ENCODE measurements at regions not wholly inside any gene's neighbourhood (a gene's known extent, or its start where the extent isn't known, plus 50 kb on each side); places are given as distances from the start of the nearest gene placed in this dataset.

GRCh38 chr19:30172613-30173242 is 199.5 kb upstream of the ZNF536 start:
- no peak for DNase-seq

DNA sequence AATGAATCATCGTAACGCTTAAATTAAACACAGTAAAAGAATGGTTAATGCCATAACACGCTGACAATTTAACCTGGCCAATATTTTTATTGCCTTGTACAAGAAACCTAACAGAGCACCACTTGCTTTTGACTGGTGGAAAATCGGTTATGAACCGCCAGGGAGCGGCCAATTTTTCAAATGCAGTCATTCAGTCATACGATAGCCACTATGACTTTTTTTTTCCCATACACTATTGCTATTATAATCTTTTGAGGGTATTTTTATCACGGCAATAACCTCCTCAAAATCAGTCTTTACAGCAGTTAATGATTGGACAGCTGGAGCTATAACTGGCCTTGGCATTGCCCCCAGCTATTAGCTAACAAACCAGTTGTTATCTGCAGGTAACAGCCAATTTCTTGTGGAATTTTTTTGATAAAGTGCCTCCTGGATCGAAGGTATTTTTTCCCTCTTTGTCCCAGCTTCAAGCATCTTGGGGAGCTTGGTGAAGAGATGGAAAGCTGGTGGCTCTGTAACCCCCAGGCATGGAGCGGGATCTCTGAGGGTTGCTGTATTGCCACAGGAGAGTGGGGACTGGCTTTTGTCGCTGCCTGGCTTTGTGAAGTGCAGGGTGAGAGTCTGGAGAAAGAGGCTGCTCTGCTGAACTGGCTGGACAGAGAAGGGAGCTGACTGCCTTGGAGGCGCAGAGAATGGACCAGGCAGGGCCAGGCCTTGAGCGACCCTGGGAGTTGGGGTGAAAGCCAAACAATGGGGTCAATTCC is 198.4 kb upstream of the ZNF536 start:
- DNase-seq = no peak

DNA sequence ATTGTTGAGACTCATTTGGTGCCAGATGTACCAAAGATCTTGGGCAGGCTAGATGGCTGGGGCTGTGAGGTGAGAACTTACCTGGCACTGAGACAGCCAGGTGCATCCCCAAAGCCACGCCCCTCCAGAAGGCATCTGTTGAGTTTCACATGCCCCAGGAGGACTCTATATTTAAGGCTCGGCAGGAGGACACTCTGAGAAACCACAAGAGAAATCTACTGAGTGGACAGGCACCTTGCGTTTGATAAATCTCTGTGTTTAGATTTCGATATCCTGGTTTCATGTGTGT is 197.9 kb upstream of the ZNF536 start:
- no peak for DNase-seq

DNA sequence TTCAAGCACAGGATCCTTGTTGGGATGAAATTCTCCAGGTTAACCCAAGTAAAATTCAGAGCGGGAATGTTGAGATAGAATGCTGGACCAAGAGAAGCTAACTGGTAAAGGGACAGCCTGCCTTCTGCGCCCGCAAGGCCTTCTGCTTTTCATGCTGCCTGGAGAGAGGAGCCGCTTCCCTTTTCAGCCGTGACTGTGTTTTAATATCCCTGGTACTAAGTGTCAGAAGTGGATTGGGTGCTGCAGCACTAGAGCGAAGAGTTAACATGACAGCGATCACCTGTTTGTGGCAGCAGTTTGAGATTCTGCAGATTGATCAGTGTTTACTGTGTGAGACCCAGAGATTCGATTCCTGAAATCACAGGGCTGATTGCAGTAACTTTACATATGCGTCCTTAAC is 197.4 kb upstream of the ZNF536 start:
- no peak for DNase-seq

DNA sequence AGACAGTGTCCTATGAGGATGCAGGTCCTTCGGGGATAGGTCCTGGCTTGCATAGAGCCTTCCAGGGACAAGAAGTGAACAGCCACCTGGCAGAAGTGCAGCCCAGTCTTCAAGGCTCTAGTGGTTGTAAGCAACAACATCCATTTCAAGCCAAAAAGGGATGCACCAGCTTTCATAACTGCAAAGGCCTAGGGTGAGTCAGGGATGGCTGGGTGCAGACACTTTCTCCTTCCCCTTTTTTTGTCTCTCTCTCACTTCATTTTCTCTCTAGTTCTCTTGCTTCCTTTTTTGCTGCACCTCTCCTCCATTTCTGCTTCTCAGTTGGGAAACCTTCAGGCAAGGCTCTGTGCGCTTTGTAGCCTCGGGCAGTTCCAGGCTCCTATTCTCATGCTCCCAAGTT is 196.2 kb upstream of the ZNF536 start:
- no peak for DNase-seq

DNA sequence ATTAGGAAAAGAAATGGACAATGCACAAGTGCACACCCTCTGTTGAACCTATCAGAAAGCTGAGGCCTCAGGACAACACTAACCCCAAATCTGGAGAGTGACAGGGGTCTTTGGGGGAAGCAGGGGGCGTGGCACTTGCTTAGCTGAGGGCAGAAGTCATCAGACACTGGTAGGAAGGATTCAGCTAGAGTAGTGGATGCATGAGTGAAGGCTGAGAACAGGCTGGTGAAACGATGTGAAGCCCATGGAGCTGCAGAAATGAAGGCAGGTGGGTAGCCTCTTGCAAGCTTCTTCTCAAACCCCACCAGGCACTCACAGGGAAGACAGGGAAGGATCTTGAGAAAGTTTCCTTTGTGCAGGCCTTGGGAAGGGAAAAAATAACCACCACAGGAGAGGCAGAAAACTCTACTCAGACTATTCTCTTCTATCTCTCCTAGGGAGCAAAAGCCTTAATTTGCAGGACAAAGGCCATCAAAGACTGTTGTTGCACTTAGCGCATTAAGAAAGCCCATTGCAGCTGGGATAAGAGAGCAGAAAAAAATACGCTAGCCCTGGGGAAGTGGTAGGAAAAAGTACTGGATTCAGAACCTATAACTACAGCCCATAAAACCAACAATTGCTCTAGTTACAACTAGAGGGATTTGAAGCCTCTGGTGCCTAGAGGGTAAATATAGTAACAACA is 193.3 kb upstream of the ZNF536 start:
- DNase-seq = no peak

DNA sequence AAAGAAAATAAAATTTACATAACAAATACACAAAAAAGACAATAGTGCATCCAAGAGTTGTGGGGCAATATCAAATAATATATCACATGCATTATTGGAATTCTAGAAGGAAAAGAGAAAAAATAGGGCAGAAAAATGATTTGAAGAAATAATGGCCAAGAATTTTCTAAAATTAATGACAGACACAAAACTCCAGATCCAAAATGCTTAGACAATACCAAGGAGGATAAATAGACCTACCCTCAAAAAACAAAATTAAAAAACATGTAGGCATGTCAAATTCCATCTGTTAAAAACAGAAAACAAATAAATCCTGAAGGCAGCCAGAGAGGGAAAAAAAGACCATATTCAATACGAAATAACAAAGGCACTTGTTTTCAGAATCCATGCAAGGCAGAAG is 191.5 kb upstream of the ZNF536 start:
- DNase-seq = no peak

GRCh38 chr19:30183807-30184490 is 188.2 kb upstream of the ZNF536 start:
- DNase-seq = no peak

DNA sequence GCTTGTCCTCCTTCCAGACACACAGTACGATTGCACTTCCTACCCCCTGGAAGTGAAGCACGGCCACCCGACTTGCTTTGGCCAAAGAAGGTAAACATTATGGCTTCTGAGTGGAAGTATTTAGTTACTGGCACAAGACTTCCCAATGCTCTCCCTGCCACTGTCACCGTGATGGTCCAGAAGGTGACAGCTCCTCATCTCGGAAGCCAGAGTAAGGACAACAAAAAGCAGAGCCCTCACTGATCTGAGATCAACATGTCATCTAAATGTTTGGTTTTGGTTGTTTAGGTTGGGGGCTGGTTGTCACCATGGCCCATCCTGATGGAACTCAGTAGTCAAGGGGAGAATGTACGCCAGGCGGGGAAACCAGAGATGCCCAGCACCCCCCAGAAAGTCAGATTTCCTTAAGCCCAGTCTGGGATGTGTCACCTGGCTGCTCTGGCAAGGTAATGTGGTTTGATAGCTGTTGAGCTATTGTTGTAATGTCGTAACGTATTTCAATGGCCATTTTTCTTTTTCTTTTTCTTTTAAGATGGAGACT is 170.1 kb upstream of the ZNF536 start:
- no peak for DNase-seq

- no peak for DNase-seq
Measured at GRCh38 chr19:30204721-30205120, 167.5 kb upstream of the ZNF536 start.

- no peak for DNase-seq
Measured at GRCh38 chr19:30206187-30206586, 166.0 kb upstream of the ZNF536 start.

DNA sequence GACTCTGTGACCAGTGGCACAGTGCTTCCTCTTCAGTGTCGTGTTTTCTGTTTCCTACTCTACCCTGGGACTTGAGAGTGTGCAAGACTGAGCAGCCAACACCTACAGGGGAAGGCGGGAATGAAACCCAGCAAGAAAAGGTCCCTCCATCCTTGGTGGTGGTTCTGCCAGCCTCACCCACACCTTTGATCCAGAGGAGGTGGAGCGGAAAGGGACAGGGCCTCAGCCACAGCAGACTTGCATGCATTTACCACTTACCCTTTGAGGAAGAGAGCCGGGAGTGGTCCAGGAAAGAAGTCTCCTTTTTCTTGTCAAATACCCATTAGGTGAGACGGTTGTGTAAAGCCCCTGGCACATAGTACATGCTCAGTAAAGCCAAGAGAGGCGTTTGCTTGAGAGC is 164.8 kb upstream of the ZNF536 start:
- no peak for DNase-seq

GRCh38 chr19:30208436-30209060 is 163.6 kb upstream of the ZNF536 start:
- no peak for DNase-seq

GRCh38 chr19:30209617-30210600 is 162.3 kb upstream of the ZNF536 start:
- DNase-seq = no peak

DNA sequence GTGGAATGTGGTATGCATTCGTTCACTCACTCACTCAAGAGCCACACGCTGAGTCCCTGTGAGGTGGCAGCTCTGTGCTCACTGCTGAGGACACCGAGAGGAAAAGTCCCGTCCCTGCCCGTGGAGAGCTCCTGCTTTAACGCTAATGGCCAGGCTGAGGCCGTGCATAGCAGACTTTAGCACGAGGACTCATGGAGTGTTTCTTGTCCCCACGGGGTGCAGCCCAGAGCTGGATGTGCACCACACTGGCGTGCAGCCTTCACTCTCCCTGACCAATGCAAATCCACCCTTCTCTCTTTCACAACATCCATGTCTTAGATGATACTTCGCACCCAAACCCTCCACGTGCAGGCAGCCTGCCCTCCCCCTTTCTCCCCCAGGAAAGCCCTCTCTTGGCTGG is 159.6 kb upstream of the ZNF536 start:
- no peak for DNase-seq

DNA sequence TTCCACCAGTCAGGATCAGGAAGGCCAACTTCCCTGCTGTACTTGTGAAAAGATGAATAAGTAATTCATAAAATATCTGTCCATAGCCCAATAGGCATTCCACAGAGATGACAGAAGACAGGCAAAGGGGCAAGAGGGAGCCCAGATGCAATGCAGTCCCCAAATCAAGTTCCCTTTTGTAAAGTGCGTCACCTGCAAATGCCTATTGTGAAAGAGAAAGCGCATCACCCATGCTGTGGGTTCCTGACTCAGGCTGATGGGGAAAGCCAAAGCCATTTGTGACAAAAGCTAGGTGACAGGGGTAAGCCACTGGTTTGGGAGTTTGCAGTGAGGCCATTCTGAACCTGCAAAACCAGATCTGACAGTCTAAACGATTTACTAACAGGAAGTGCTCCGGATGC is 157.5 kb upstream of the ZNF536 start:
- DNase-seq = no peak

GRCh38 chr19:30215248-30215647 is 156.9 kb upstream of the ZNF536 start:
- DNase-seq = no peak

DNA sequence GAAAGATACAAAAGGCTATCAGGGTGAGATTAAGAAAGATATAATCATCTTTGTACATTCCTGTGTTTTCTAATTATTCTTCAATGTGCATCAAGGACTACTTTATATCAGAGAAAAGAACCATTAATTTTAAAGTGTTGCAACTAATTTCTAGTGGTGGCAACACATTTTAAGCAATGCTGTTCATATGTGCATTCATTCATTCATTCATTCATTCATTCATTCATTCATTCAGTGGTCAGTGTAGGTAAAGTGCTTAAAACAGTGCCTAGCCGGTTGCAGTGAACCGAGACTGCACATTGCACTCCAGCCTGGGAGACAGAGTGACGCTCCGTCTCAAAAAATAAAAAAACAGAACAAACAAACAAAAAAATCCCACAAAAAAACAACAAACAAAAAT is 155.7 kb upstream of the ZNF536 start:
- DNase-seq = no peak

DNA sequence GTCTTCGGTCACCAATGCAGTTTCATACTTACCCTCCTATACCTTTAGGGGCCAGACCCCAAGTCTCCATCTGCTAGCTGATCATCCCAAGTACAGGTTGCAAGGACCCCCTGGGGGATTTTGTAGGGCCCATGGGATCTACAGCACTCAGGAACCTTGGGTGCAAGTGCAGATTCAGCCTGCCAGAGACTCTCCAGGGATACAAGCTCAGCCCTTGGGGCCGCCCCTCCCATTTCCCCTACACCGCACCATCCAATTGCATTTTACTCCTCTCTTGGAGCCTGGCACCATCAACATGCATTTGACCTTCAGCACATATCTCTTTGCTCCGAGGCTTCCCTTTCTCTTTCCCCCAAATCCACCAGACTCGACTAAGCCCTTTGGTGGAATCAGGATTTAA is 154.7 kb upstream of the ZNF536 start:
- DNase-seq = no peak

GRCh38 chr19:30219702-30220101 is 152.5 kb upstream of the ZNF536 start:
- DNase-seq = no peak

- DNase-seq = no peak
Measured at GRCh38 chr19:30221176-30221575, 151.0 kb upstream of the ZNF536 start.

All from occipital lobe (tissue), 1 donor.